ENCODE measurements at regions not wholly inside any gene's neighbourhood (a gene's known extent, or its start where the extent isn't known, plus 50 kb on each side); places are given as distances from the start of the nearest gene placed in this dataset.

DNA sequence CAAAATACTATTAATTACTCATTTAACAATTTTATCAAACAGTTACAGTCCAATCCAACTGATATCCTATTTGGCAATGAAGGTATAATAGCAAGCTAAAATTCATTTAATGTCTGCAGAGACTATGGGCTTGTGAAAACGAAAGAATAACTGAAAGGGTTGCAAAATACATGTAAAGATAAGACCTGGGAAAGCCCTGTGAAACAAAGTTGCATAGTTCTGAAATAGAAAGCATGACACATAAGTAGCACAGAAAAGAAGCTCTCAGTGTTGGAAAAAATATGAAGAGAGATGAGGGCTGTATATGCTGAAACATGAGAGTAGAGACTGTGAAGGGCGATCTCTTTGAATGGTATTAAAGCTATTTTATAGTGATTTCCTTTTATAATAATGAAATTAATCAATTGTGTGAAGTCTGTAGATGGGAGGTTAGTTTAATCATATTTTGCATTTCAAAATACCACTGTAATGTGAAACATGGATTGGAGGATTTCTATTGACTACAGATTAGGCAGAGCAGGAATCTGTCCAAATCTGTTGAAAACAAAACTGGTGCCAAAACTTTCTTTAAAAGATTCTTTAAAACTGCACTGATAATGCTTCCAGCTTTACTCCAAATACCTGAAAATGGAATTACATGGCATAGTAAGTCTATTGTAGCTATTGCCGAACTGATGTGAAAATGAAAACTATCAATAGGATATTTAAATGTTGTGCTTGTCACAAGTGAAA, 1518.9 kb upstream of the B3GALT2 start:
- Histone ChIP-seq H3K9me3 (ENCODE audit: insufficient read depth, low read depth) (no peaks in the 10 kb centered on the region), H3K27me3 (ENCODE audit: insufficient read depth, low read depth) (no peaks in the 10 kb centered on the region), H3K4me3 (no peak overlapping the region), H3K79me2 (ENCODE audit: low read depth) (no peaks in the 10 kb centered on the region), H3K27ac (no peak overlapping the region), H3K36me3 (ENCODE audit: low read depth) (no peaks in the 10 kb centered on the region), H3F3A (ENCODE audit: insufficient read depth, low read depth) (no peaks in the 10 kb centered on the region), H3K4me1 (replicated peaks; ENCODE audit: insufficient read depth) (no peaks in the 10 kb centered on the region), H3K4me2 (no peak overlapping the region), H4K20me1 (ENCODE audit: insufficient read depth) (no peaks in the 10 kb centered on the region), H3K9me2 (ENCODE audit: insufficient read depth) (peaks cover 3% of the 10 kb centered on the region; the same call in 1 of the 2 replicates), H2AFZ (no peak overlapping the region)
- no TSS peak for BruUV-seq (replicated peaks)
- ChIA-PET CTCF (no interaction called here), POLR2A (ENCODE audit: unreplicated experiment) (no interaction called here)
- TF ChIP-seq, protein P1, sequence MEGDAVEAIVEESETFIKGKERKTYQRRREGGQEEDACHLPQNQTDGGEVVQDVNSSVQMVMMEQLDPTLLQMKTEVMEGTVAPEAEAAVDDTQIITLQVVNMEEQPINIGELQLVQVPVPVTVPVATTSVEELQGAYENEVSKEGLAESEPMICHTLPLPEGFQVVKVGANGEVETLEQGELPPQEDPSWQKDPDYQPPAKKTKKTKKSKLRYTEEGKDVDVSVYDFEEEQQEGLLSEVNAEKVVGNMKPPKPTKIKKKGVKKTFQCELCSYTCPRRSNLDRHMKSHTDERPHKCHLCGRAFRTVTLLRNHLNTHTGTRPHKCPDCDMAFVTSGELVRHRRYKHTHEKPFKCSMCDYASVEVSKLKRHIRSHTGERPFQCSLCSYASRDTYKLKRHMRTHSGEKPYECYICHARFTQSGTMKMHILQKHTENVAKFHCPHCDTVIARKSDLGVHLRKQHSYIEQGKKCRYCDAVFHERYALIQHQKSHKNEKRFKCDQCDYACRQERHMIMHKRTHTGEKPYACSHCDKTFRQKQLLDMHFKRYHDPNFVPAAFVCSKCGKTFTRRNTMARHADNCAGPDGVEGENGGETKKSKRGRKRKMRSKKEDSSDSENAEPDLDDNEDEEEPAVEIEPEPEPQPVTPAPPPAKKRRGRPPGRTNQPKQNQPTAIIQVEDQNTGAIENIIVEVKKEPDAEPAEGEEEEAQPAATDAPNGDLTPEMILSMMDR (conservative IDR thresholded peaks at IDR 0.05) = no peak
- TF ChIP-seq EZH2 (IDR thresholded peaks at IDR 0.05; ENCODE audit: low read depth) = no peak
- DNase-seq = no peak
- intact Hi-C loops (cut with micrococcal nuclease; ENCODE audit: unreplicated experiment) = no loop called here

DNA sequence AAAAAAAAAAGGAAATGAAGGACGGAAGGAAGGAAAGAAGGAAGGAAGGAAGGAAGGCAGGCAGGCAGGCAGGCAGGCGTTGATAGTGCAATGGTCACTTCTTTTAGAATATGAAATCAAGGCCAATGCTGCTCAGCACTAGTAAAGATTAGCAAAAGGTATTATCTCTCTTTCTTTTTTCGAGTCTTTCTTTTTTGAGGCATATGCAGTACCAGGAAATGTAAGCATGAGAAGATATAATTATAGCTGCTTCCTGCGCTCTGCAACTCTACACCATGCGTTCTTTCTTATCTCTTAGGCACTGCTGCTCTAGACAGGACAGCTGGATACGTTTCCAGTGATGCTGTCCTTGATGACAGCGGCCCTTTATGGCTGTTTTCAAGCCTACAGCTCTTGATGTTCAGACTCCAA, 1512.5 kb upstream of the B3GALT2 start:
- intact Hi-C loops (cut with micrococcal nuclease; ENCODE audit: unreplicated experiment) = no loop called here

DNA sequence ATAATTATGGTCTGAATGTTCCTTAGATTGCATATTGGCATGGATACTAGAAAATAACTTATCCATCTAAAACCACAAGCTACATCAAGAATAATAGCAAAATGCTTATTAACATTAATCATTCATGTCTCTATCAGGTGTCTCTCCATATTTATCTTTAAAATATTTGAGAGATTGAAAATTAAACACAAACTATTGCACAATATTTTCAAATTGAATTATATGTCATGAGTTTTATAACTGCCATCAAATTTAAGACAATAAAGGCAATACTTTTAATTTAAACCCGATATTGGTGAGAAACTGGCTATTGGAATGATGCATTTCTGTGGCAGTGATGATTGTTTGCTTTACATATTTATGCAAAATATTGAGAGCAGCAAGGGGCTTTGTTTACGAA, 1506.8 kb upstream of the B3GALT2 start:
- no peak overlapping the region for H3K4me3 ChIP-seq
- no peak for DNase-seq
- H3K79me2 ChIP-seq (ENCODE audit: low read depth) = no peaks in the 10 kb centered on the region
- H2AFZ ChIP-seq = no peak overlapping the region
- no peak overlapping the region for H3K4me2 ChIP-seq
- no peaks in the 10 kb centered on the region for H3K9me2 ChIP-seq (ENCODE audit: insufficient read depth)
- no peaks in the 10 kb centered on the region for H3F3A ChIP-seq (ENCODE audit: insufficient read depth, low read depth)
- POLR2A ChIA-PET (ENCODE audit: unreplicated experiment) = no interaction called here
- H3K36me3 ChIP-seq (ENCODE audit: low read depth) = no peaks in the 10 kb centered on the region
- no peak overlapping the region for H3K27ac ChIP-seq
- CTCF ChIA-PET = no interaction called here
- no peaks in the 10 kb centered on the region for H3K4me1 ChIP-seq (replicated peaks; ENCODE audit: insufficient read depth)
- no peak for TF ChIP-seq EZH2 (IDR thresholded peaks at IDR 0.05; ENCODE audit: low read depth)
- TF ChIP-seq, protein P1 (conservative IDR thresholded peaks at IDR 0.05) = no peak
- no peaks in the 10 kb centered on the region for H4K20me1 ChIP-seq (ENCODE audit: insufficient read depth)
- intact Hi-C loops (cut with micrococcal nuclease; ENCODE audit: unreplicated experiment) = no loop called here
- H3K27me3 ChIP-seq (ENCODE audit: insufficient read depth, low read depth) = no peaks in the 10 kb centered on the region
- H3K9me3 ChIP-seq (ENCODE audit: insufficient read depth, low read depth) = no peaks in the 10 kb centered on the region
- no TSS peak for BruUV-seq (replicated peaks)

More for the DNA sequence above, 1512.5 kb upstream of the B3GALT2 start:
- no peak overlapping the region for H3K4me2 ChIP-seq
- H3K4me3 ChIP-seq = no peak overlapping the region
- no peaks in the 10 kb centered on the region; the same call in 1 of the 2 replicates for H3K9me2 ChIP-seq (ENCODE audit: insufficient read depth)
- no peak for DNase-seq
- no peaks in the 10 kb centered on the region for H3K27me3 ChIP-seq (ENCODE audit: insufficient read depth, low read depth)
- H3K79me2 ChIP-seq (ENCODE audit: low read depth) = no peaks in the 10 kb centered on the region
- no peaks in the 10 kb centered on the region for H3K36me3 ChIP-seq (ENCODE audit: low read depth)
- ChIA-PET POLR2A (ENCODE audit: unreplicated experiment) (no interaction called here), CTCF (no interaction called here)
- no peaks in the 10 kb centered on the region for H4K20me1 ChIP-seq (ENCODE audit: insufficient read depth)
- BruUV-seq (replicated peaks) = no TSS peak
- no peaks in the 10 kb centered on the region for H3F3A ChIP-seq (ENCODE audit: insufficient read depth, low read depth)
- no peak for TF ChIP-seq EZH2 (IDR thresholded peaks at IDR 0.05; ENCODE audit: low read depth)
- TF ChIP-seq, protein P1 (conservative IDR thresholded peaks at IDR 0.05) = no peak
- no peaks in the 10 kb centered on the region for H3K4me1 ChIP-seq (replicated peaks; ENCODE audit: insufficient read depth)
- no peaks in the 10 kb centered on the region for H3K9me3 ChIP-seq (ENCODE audit: insufficient read depth, low read depth)
- H3K27ac ChIP-seq = no peak overlapping the region
- H2AFZ ChIP-seq = peak overlapping the region; percentile 46; the same call in 1 of the 2 replicates

All from PC-9 (cell line).